ENCODE measurements at regions not wholly inside any gene's neighbourhood (a gene's known extent, or its start where the extent isn't known, plus 50 kb on each side); places are given as distances from the start of the nearest gene placed in this dataset.

- no peak for TF ChIP-seq CTCF (IDR thresholded peaks at IDR 0.05; ENCODE audit: low read depth, low read length)
- in situ Hi-C loops (cut with HindIII; ENCODE audit: low sequenced_read_pairs) = no loop called here
- no peak overlapping the region for H3K4me3 ChIP-seq (ENCODE audit: low read depth, low read length)
- DNase-seq (ENCODE audit: low read depth, low spot score) = no peak
Observed at GRCh38 chr1:164020391-164020790, 538.6 kb upstream of the PBX1 start.

DNA sequence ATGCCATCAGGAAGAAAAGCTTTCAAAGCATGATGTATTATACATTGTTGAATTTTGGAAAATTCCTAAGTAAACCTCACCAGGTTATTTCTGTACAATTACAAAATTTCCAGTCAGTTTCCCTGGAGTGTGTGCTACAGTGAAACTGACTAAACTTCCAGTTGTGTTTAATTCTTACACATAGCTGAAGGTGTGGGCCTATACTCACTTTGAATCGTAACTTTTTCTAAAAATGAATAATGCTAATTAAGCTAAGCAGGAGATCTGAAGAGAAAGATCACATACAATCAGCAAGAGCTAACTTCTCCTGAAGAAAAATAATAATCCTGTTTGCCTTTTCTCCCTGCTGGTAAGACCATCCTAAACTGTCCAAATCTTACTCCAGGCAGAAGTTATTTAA, 537.2 kb upstream of the PBX1 start:
- no peak for DNase-seq (ENCODE audit: low read depth, low spot score)
- in situ Hi-C loops (cut with HindIII; ENCODE audit: low sequenced_read_pairs) = no loop called here
- no peak for TF ChIP-seq CTCF (IDR thresholded peaks at IDR 0.05; ENCODE audit: low read depth, low read length)
- no peak overlapping the region for H3K4me3 ChIP-seq (ENCODE audit: low read depth, low read length)

- TF ChIP-seq CTCF (IDR thresholded peaks at IDR 0.05; ENCODE audit: low read depth, low read length) = no peak
- in situ Hi-C loops (cut with HindIII; ENCODE audit: low sequenced_read_pairs) = no loop called here
- no peak for DNase-seq (ENCODE audit: low read depth, low spot score)
- H3K4me3 ChIP-seq (ENCODE audit: low read depth, low read length) = no peak overlapping the region
Observed at GRCh38 chr1:164033782-164034181, 525.2 kb upstream of the PBX1 start.

GRCh38 chr1:164040754-164041153, 518.2 kb upstream of the PBX1 start:
- no peak for DNase-seq (ENCODE audit: low read depth, low spot score)
- in situ Hi-C loops (cut with HindIII; ENCODE audit: low sequenced_read_pairs) = no loop called here
- no peak overlapping the region for H3K4me3 ChIP-seq (ENCODE audit: low read depth, low read length)
- TF ChIP-seq CTCF (IDR thresholded peaks at IDR 0.05; ENCODE audit: low read depth, low read length) = no peak

DNA sequence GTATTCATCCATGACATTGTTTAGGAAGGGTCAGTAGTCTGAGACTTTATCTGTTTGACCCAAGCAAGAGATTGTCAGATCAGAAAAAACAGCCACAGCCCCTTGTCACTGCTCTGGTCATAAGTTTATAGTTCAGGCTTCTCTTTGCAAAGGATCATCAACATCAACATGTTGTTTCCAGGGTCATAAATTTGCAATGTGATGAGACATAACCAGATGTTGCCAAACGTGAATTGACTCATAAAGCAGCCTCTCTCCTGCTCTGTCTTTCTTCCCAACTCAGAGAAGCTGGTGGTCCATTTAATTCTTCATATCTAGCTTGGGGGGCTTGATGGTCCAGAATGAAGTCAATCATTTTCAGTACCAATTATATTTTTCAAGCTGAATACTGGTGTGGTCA, 507.2 kb upstream of the PBX1 start:
- no peak for TF ChIP-seq CTCF (IDR thresholded peaks at IDR 0.05; ENCODE audit: low read depth, low read length)
- in situ Hi-C loops (cut with HindIII; ENCODE audit: low sequenced_read_pairs) = no loop called here
- no peak overlapping the region for H3K4me3 ChIP-seq (ENCODE audit: low read depth, low read length)
- DNase-seq (ENCODE audit: low read depth, low spot score) = no peak

GRCh38 chr1:164054331-164054730, 504.7 kb upstream of the PBX1 start:
- DNase-seq (ENCODE audit: low read depth, low spot score) = no peak
- no peak overlapping the region for H3K4me3 ChIP-seq (ENCODE audit: low read depth, low read length)
- in situ Hi-C loops (cut with HindIII; ENCODE audit: low sequenced_read_pairs) = no loop called here
- no peak for TF ChIP-seq CTCF (IDR thresholded peaks at IDR 0.05; ENCODE audit: low read depth, low read length)

DNA sequence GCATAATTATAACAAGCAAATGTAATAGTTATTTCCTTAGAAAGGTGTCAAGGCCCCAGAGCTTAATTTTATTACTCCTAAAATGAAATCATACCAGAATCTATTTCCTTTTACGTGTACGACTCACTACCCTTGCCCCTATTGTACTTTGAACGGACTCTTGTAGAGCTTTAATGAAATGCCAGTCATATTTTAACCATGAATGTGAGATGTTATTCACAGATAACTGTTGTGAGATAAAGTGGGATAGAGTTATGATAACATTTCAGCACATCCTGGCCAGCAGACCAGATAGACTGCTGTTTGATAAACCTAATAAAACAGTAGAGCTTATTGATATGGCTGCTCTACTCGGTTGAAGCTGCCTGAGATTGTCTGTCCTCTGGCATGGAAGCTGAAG, 500.8 kb upstream of the PBX1 start:
- no peak for DNase-seq (ENCODE audit: low read depth, low spot score)
- in situ Hi-C loops (cut with HindIII; ENCODE audit: low sequenced_read_pairs) = no loop called here
- no peak for TF ChIP-seq CTCF (IDR thresholded peaks at IDR 0.05; ENCODE audit: low read depth, low read length)
- H3K4me3 ChIP-seq (ENCODE audit: low read depth, low read length) = no peak overlapping the region
